ENCODE measurements at regions not wholly inside any gene's neighbourhood (a gene's known extent, or its start where the extent isn't known, plus 50 kb on each side); places are given as distances from the start of the nearest gene placed in this dataset.

DNA sequence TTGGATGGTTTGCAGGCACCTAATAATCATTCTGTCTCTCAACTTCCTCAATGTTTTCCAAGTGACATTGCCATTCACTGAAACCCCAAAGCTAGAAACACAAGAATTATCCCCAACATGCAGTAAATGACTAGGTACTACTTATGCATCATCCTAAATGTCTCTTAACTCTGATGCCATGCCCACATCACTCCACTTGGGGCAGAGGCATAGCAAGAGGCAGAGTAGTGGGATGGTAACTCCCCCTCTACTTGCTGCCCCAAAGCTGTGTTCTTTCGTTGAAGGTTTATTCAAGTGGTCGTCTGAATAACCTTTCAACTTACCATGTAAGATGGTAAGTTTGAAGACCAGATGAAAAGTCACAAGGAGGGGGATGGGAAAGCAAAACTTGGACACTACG, 77.9 kb upstream of the SOX5 start:
- Histone ChIP-seq H3K9ac (ENCODE audit: low read length) (no peak overlapping the region), H3K4me2 (ENCODE audit: low read length) (no peak overlapping the region), H2AFZ (ENCODE audit: low read depth, low read length) (no peak overlapping the region), H3F3A (ENCODE audit: insufficient read depth, low read length, poor library complexity, severe bottlenecking) (no peaks in the 10 kb centered on the region), H3K27me3 (ENCODE audit: insufficient read depth, low read depth, low read length) (no peaks in the 10 kb centered on the region), H3K9me3 (ENCODE audit: low read length) (no peaks in the 10 kb centered on the region), H3K4me3 (ENCODE audit: low read length) (no peak overlapping the region), H3K27ac (ENCODE audit: low read length) (no peak overlapping the region), H3K36me3 (ENCODE audit: insufficient read depth, low read length) (no peaks in the 10 kb centered on the region), H3K9me2 (ENCODE audit: insufficient read depth, low read length) (no peaks in the 10 kb centered on the region), H4K20me1 (ENCODE audit: insufficient read depth) (no peaks in the 10 kb centered on the region), H3K79me2 (replicated peaks; ENCODE audit: insufficient read depth, low read length) (no peaks in the 10 kb centered on the region)
- TF ChIP-seq MXI1 (conservative IDR thresholded peaks at IDR 0.05; ENCODE audit: poor library complexity, severe bottlenecking) = no peak
- TF ChIP-seq EZH2 (IDR thresholded peaks at IDR 0.05; ENCODE audit: borderline replicate concordance, insufficient read depth, low read length, poor library complexity, severe bottlenecking) = no peak
- TF ChIP-seq POLR2AphosphoS5 (IDR thresholded peaks at IDR 0.05) = no peak
- TF ChIP-seq TAF1 (IDR thresholded peaks at IDR 0.05; ENCODE audit: low read depth) = no peak
- TF ChIP-seq EP300 (conservative IDR thresholded peaks at IDR 0.05; ENCODE audit: poor library complexity, severe bottlenecking) = no peak
- TF ChIP-seq, protein P1, sequence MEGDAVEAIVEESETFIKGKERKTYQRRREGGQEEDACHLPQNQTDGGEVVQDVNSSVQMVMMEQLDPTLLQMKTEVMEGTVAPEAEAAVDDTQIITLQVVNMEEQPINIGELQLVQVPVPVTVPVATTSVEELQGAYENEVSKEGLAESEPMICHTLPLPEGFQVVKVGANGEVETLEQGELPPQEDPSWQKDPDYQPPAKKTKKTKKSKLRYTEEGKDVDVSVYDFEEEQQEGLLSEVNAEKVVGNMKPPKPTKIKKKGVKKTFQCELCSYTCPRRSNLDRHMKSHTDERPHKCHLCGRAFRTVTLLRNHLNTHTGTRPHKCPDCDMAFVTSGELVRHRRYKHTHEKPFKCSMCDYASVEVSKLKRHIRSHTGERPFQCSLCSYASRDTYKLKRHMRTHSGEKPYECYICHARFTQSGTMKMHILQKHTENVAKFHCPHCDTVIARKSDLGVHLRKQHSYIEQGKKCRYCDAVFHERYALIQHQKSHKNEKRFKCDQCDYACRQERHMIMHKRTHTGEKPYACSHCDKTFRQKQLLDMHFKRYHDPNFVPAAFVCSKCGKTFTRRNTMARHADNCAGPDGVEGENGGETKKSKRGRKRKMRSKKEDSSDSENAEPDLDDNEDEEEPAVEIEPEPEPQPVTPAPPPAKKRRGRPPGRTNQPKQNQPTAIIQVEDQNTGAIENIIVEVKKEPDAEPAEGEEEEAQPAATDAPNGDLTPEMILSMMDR (IDR thresholded peaks at IDR 0.05; ENCODE audit: poor library complexity, severe bottlenecking) = no peak
- no peak for TF ChIP-seq REST (IDR thresholded peaks at IDR 0.05; ENCODE audit: borderline replicate concordance)
- no peak for TF ChIP-seq RAD21 (conservative IDR thresholded peaks at IDR 0.05)
- TF ChIP-seq SMC3 (conservative IDR thresholded peaks at IDR 0.05; ENCODE audit: poor library complexity) = no peak

DNA sequence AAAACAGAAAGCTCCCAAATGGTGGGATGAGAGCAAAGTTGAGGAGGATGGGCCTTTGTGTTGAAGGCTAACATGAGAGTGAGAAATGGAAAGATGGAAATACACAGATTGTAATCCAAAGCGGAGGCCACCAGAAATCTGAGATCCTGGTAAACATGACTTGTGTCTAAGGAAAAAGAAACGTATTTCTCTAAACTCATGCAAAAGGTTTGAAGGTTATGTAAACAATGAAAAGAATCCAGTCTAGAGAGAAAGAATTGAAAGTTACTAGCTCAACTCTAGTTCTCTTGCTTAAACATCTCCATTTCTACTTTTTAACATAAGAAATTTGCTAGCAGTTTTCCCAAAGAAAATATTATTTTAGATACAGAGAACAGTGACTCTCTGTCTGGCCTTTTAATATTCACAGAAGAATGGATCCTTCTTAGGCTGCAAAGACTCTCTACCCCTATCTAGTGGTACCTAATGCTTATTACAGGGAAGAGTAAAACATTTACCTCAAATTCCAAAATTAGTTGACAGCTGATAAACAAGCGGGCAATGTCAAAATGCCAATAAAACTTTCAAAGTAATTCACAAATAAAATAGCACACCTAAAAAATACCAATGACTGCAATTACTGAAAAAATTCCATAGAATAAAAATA, 75.8 kb upstream of the SOX5 start:
- Histone ChIP-seq H3K36me3 (ENCODE audit: insufficient read depth, low read length) (no peaks in the 10 kb centered on the region), H3K9me2 (ENCODE audit: insufficient read depth, low read length) (no peaks in the 10 kb centered on the region), H3K4me2 (ENCODE audit: low read length) (no peak overlapping the region), H4K20me1 (ENCODE audit: insufficient read depth) (no peaks in the 10 kb centered on the region), H3K79me2 (replicated peaks; ENCODE audit: insufficient read depth, low read length) (no peaks in the 10 kb centered on the region), H3K27ac (ENCODE audit: low read length) (no peak overlapping the region), H3F3A (ENCODE audit: insufficient read depth, low read length, poor library complexity, severe bottlenecking) (no peaks in the 10 kb centered on the region), H3K9ac (ENCODE audit: low read length) (no peak overlapping the region), H3K4me3 (ENCODE audit: low read length) (no peak overlapping the region), H3K9me3 (ENCODE audit: low read length) (no peaks in the 10 kb centered on the region), H3K27me3 (ENCODE audit: insufficient read depth, low read depth, low read length) (no peaks in the 10 kb centered on the region), H2AFZ (ENCODE audit: low read depth, low read length) (no peak overlapping the region)
- TF ChIP-seq, protein P1 (IDR thresholded peaks at IDR 0.05; ENCODE audit: poor library complexity, severe bottlenecking) = no peak
- TF ChIP-seq TAF1 (IDR thresholded peaks at IDR 0.05; ENCODE audit: low read depth) = no peak
- TF ChIP-seq RAD21 (conservative IDR thresholded peaks at IDR 0.05) = no peak
- TF ChIP-seq EP300 (conservative IDR thresholded peaks at IDR 0.05; ENCODE audit: poor library complexity, severe bottlenecking) = no peak
- TF ChIP-seq EZH2 (IDR thresholded peaks at IDR 0.05; ENCODE audit: borderline replicate concordance, insufficient read depth, low read length, poor library complexity, severe bottlenecking) = no peak
- no peak for TF ChIP-seq MXI1 (conservative IDR thresholded peaks at IDR 0.05; ENCODE audit: poor library complexity, severe bottlenecking)
- TF ChIP-seq SMC3 (conservative IDR thresholded peaks at IDR 0.05; ENCODE audit: poor library complexity) = no peak
- no peak for TF ChIP-seq POLR2AphosphoS5 (IDR thresholded peaks at IDR 0.05)
- no peak for TF ChIP-seq REST (IDR thresholded peaks at IDR 0.05; ENCODE audit: borderline replicate concordance)
